CD4-positive, alpha-beta T cell (primary cell): ENCODE measurements at regions not wholly inside any gene's neighbourhood (a gene's known extent, or its start where the extent isn't known, plus 50 kb on each side); places are given as distances from the start of the nearest gene placed in this dataset.

Source experiments
- ATAC-seq: fragments of 200-7000 bp; cut with Tn5 transposase; one replicate; pipeline ENCODE4 v1.10.0; 2022; ENCODE audit warnings: mild to moderate bottlenecking; ENCODE audit not compliant: poor library complexity
- CTCF ChIA-PET: fragments of 350-600 bp; sonication (Branson Sonifier 250); formaldehyde crosslinking; loops from one replicate; lab custom pipeline; 2021; ENCODE audit warnings: antibody characterized with exemption, inconsistent platforms; lab: Charles Lee
- POLR2A ChIA-PET: fragments of 350-600 bp; sonication (Branson Sonifier 250); formaldehyde crosslinking; loops from one replicate; lab custom pipeline; 2021; ENCODE audit warnings: antibody characterized with exemption, inconsistent platforms; lab: Charles Lee
- DNase-seq, 14 experiments: peaks; one replicate each; pipeline ENCODE4 v3.0.0-alpha.2; 2013 to 2020; ENCODE audit warnings: mixed read lengths in 2 of 14
- H3K27ac ChIP-seq, 2 donors: one replicate each; pipeline versions ENCODE4 v1.5.1 to v1.7.0; 2013; ENCODE audit warnings: low read length in 2 of 2, low read depth in 1 of 2, mild to moderate bottlenecking in 1 of 2
- H3K27me3 ChIP-seq, 2 experiments: 1 replicate in 1 of 2; 2 replicates in 1 of 2; pipeline versions ENCODE4 v1.6.1 to v1.7.0; 2013; ENCODE audit warnings: low read length in 2 of 2, control low read depth in 1 of 2, mild to moderate bottlenecking in 1 of 2, moderate library complexity in 1 of 2; ENCODE audit not compliant: insufficient read depth in 2 of 2, control insufficient read depth in 1 of 2
- H3K36me3 ChIP-seq: one replicate; pipeline ENCODE4 v1.6.1; 2013; ENCODE audit warnings: low read length, control low read depth; ENCODE audit not compliant: insufficient read depth
- H3K4me1 ChIP-seq: one replicate; pipeline ENCODE4 v1.6.1; 2013; ENCODE audit warnings: low read length, control low read depth; ENCODE audit not compliant: insufficient read depth
- H3K4me3 ChIP-seq: one replicate; pipeline ENCODE4 v1.5.1; 2013; ENCODE audit warnings: mild to moderate bottlenecking, low read length, moderate library complexity
- H3K9me3 ChIP-seq, 2 experiments: 1 replicate in 1 of 2; 2 replicates in 1 of 2; pipeline versions ENCODE4 v1.6.1 to v1.7.0; 2013; ENCODE audit warnings: low read length in 2 of 2, mild to moderate bottlenecking in 2 of 2, control low read depth in 1 of 2, moderate library complexity in 1 of 2; ENCODE audit not compliant: control insufficient read depth in 1 of 2, insufficient read depth in 1 of 2
- H3K27ac Mint-ChIP-seq: one replicate; pipeline ENCODE4 v1.8.0; 2020; ENCODE audit warnings: mixed read lengths
- H3K27me3 Mint-ChIP-seq: one replicate; pipeline ENCODE4 v1.8.0; 2021; ENCODE audit warnings: mixed read lengths
- H3K36me3 Mint-ChIP-seq: one replicate; pipeline ENCODE4 v1.8.0; 2021; ENCODE audit warnings: low read depth, mixed read lengths
- H3K4me1 Mint-ChIP-seq: one replicate; pipeline ENCODE4 v1.8.0; 2021; ENCODE audit warnings: low read depth, mixed read lengths
- H3K4me3 Mint-ChIP-seq: one replicate; pipeline ENCODE4 v1.8.0; 2020; ENCODE audit warnings: mild to moderate bottlenecking, mixed read lengths
- H3K9me3 Mint-ChIP-seq: one replicate; pipeline ENCODE4 v1.8.0; 2020; ENCODE audit warnings: mixed read lengths
- intact Hi-C, 2 experiments: fragments of 100-400 bp; cut with DNase I in 1 of 2; cut with micrococcal nuclease in 1 of 2; formaldehyde crosslinking; loops; one replicate each; pipeline versions ENCODE4 v1.15.1 to v1.9.0; 2023 to 2025; cut with DNase I, micrococcal nuclease
- TF ChIP-seq, protein P1 (sequence below): fragments of 200-600 bp; IDR thresholded peaks from one replicate; pipeline ENCODE4 v1.8.0; 2022; ENCODE audit warnings: antibody characterized with exemption, mild to moderate bottlenecking

- no peak overlapping the region for H3K27ac Mint-ChIP-seq
These were observed 774.7 kb upstream of the TSPY4 start for GRCh38 chrY:8562456-8563090.

DNA sequence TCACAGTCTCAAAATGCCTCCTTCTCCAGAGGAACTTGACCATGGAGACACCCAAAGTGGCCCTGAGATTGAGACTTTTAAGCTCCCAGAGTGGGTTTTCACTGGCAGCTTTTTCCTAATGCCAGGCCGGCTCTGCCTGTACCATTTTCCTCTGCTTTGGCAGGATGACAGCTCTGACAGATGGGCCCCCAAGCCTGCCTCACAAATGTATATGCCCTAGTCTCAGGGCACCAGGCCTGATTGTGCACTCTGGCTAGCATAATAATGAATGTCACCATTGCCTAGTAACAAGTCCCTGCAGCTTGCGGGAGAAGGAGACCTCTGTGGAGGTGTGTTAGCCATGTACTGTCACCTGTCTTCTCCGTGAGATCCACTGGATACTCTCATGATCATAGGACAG is 772.8 kb upstream of the TSPY4 start:
- ChIA-PET CTCF (no interaction called here), POLR2A (no interaction called here)
- no peaks in the 10 kb centered on the region for H3K9me3 ChIP-seq
- H3K4me3 ChIP-seq: no peak overlapping the region
- no peaks in the 10 kb centered on the region for H3K9me3 Mint-ChIP-seq
- no peaks in the 10 kb centered on the region for H3K36me3 ChIP-seq
- no peaks in the 10 kb centered on the region for H3K36me3 Mint-ChIP-seq
- H3K4me1 ChIP-seq: no peaks in the 10 kb centered on the region
- no peaks in the 10 kb centered on the region for H3K27me3 ChIP-seq
- no peak overlapping the region for H3K4me3 Mint-ChIP-seq
- intact Hi-C loops: no loop called here
- TF ChIP-seq, protein P1, sequence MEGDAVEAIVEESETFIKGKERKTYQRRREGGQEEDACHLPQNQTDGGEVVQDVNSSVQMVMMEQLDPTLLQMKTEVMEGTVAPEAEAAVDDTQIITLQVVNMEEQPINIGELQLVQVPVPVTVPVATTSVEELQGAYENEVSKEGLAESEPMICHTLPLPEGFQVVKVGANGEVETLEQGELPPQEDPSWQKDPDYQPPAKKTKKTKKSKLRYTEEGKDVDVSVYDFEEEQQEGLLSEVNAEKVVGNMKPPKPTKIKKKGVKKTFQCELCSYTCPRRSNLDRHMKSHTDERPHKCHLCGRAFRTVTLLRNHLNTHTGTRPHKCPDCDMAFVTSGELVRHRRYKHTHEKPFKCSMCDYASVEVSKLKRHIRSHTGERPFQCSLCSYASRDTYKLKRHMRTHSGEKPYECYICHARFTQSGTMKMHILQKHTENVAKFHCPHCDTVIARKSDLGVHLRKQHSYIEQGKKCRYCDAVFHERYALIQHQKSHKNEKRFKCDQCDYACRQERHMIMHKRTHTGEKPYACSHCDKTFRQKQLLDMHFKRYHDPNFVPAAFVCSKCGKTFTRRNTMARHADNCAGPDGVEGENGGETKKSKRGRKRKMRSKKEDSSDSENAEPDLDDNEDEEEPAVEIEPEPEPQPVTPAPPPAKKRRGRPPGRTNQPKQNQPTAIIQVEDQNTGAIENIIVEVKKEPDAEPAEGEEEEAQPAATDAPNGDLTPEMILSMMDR: no peak
- no peak for DNase-seq
- no peaks in the 10 kb centered on the region for H3K4me1 Mint-ChIP-seq
- no peaks in the 10 kb centered on the region for H3K27me3 Mint-ChIP-seq
- no peak for ATAC-seq
- H3K27ac Mint-ChIP-seq: no peak overlapping the region
- H3K27ac ChIP-seq: no peak overlapping the region

More at GRCh38 chrY:8562456-8563090, 774.7 kb upstream of the TSPY4 start:
- ChIA-PET CTCF (no interaction called here), POLR2A (no interaction called here)
- Histone ChIP-seq H3K9me3 (no peaks in the 10 kb centered on the region), H3K36me3 (no peaks in the 10 kb centered on the region), H3K27me3 (no peaks in the 10 kb centered on the region), H3K27ac (no peak overlapping the region), H3K4me1 (no peaks in the 10 kb centered on the region), H3K4me3 (no peak overlapping the region)
- Mint-ChIP-seq H3K4me1 (no peaks in the 10 kb centered on the region), H3K9me3 (no peaks in the 10 kb centered on the region), H3K4me3 (no peak overlapping the region), H3K27me3 (no peaks in the 10 kb centered on the region), H3K36me3 (no peaks in the 10 kb centered on the region)
- no peak for ATAC-seq
- intact Hi-C loops: no loop called here
- TF ChIP-seq, protein P1: no peak
- DNase-seq: no peak

- H3K4me1 ChIP-seq: no peaks in the 10 kb centered on the region
- ChIA-PET POLR2A (no interaction called here), CTCF (no interaction called here)
- H3K4me3 Mint-ChIP-seq: no peak overlapping the region
- H3K36me3 ChIP-seq: no peaks in the 10 kb centered on the region
- ATAC-seq: no peak
- H3K27me3 ChIP-seq: no peaks in the 10 kb centered on the region
- TF ChIP-seq, protein P1: no peak
- H3K27ac Mint-ChIP-seq: no peak overlapping the region
- no peak overlapping the region for H3K27ac ChIP-seq
- intact Hi-C loops: no loop called here
- no peak overlapping the region for H3K4me3 ChIP-seq
- H3K9me3 Mint-ChIP-seq: no peaks in the 10 kb centered on the region
- H3K9me3 ChIP-seq: no peaks in the 10 kb centered on the region
- DNase-seq: no peak
- H3K36me3 Mint-ChIP-seq: no peaks in the 10 kb centered on the region
- no peaks in the 10 kb centered on the region for H3K4me1 Mint-ChIP-seq
- H3K27me3 Mint-ChIP-seq: no peaks in the 10 kb centered on the region
These were observed 771.1 kb upstream of the TSPY4 start for GRCh38 chrY:8566198-8566597.
